Testis (tissue), 2 donors: ENCODE measurements at regions not wholly inside any gene's neighbourhood (a gene's known extent, or its start where the extent isn't known, plus 50 kb on each side); places are given as distances from the start of the nearest gene placed in this dataset.

Experiments
- DNase-seq: peaks from one replicate; pipeline ENCODE4 v3.0.0-alpha.2; 2019
- H3K27ac ChIP-seq, 2 donors: fragments of 200-600 bp; sonication (generic); one replicate each; pipeline ENCODE4 v1.5.1; 2019
- H3K27me3 ChIP-seq: fragments of 200-600 bp; sonication (generic); one replicate; pipeline ENCODE4 v1.5.1; 2019
- H3K36me3 ChIP-seq: fragments of 200-600 bp; sonication (generic); one replicate; pipeline ENCODE4 v1.5.1; 2017; ENCODE audit warnings: low read depth; ENCODE audit errors: missing control alignments
- H3K4me1 ChIP-seq: fragments of 200-600 bp; sonication (generic); one replicate; pipeline ENCODE4 v1.5.1; 2019
- H3K4me3 ChIP-seq, 2 donors: fragments of 200-600 bp; sonication (generic); one replicate each; pipeline ENCODE4 v1.5.1; 2017 to 2019
- H3K9me3 ChIP-seq: fragments of 200-600 bp; sonication (generic); one replicate; pipeline ENCODE4 v1.5.1; 2017
- POLR2A ChIP-seq: fragments of 450-650 bp; IDR thresholded peaks from one replicate; pipeline ENCODE4 v1.6.1; 2017; ENCODE audit warnings: antibody characterized with exemption, mild to moderate bottlenecking, moderate library complexity
- WGBS, 2 donors: methylation state at CpG; one replicate each; pipeline ENCODE4 v1.1.5; 2018; 5-methylcytosine and 5-hydroxymethylcytosine counted together
- intact Hi-C: fragments of 100-400 bp; cut with DNase I; formaldehyde crosslinking; loops from one replicate; pipeline ENCODE4 v1.15.1; 2023; ENCODE audit warnings: low total_unique reads
- TF ChIP-seq, protein P1 (sequence below), 3 experiments: fragments of 450-650 bp in 2 of 3; fragments of 200-600 bp in 1 of 3; sonication (generic) in 1 of 3; IDR thresholded peaks; one replicate each; pipeline ENCODE4 v1.5.1; 2016 to 2019; ENCODE audit warnings: antibody characterized with exemption in 3 of 3, mild to moderate bottlenecking in 2 of 3, moderate library complexity in 1 of 3

DNA sequence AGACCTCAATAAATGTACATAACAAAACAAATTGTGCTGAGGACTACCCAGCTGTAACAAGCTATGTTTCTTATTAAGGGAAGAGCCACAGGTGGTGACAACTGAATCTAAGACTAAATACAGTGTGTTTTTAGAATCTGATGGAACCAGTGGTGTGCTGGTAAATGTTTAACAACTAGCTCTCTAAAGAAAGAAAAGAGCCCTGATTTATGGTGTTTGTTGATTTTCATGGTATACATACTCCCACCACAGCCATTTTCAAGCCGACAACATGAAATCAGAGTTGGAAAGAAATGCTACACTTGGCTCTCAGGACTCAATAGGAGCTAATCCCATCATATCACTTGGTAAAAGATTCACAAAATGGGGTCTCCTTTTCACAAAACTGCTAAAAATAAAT lies 89.8 kb upstream of the FNDC3B start:
- intact Hi-C loops = no loop called here
- whole genome bisulfite sequencing, 2 donors = 78 to 87% methylated on average over 1 of the region's 1 CpG
- H3K4me1 ChIP-seq = no peaks in the 10 kb centered on the region
- no peak for TF ChIP-seq POLR2A
- TF ChIP-seq, protein P1, sequence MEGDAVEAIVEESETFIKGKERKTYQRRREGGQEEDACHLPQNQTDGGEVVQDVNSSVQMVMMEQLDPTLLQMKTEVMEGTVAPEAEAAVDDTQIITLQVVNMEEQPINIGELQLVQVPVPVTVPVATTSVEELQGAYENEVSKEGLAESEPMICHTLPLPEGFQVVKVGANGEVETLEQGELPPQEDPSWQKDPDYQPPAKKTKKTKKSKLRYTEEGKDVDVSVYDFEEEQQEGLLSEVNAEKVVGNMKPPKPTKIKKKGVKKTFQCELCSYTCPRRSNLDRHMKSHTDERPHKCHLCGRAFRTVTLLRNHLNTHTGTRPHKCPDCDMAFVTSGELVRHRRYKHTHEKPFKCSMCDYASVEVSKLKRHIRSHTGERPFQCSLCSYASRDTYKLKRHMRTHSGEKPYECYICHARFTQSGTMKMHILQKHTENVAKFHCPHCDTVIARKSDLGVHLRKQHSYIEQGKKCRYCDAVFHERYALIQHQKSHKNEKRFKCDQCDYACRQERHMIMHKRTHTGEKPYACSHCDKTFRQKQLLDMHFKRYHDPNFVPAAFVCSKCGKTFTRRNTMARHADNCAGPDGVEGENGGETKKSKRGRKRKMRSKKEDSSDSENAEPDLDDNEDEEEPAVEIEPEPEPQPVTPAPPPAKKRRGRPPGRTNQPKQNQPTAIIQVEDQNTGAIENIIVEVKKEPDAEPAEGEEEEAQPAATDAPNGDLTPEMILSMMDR (IDR thresholded peaks at IDR 0.05) = no peak
- DNase-seq = no peak
- no peak overlapping the region for H3K27ac ChIP-seq
- no peaks in the 10 kb centered on the region for H3K36me3 ChIP-seq
- no peak overlapping the region for H3K4me3 ChIP-seq
- H3K9me3 ChIP-seq = no peaks in the 10 kb centered on the region
- no peaks in the 10 kb centered on the region for H3K27me3 ChIP-seq

DNA sequence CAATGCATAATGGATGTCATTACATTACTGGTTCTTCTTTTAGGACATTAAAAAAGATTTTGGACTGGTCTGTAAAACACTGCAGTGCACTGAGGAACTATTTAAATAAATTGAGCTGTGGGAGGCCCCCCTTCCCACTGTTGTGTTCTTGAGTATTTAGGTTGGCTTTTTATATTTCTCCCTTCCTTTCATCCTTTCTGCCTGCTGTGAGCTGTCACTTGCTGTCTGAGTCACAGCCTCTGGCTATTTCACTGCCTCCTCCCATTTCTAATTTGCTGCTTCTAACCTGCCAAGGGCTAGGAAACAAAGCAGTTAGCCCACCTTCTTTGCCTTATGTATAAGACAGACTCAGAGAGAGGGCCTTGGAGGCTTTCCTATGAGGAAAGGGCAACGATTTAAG lies 89.0 kb upstream of the FNDC3B start:
- no peak for TF ChIP-seq POLR2A
- TF ChIP-seq, protein P1 (IDR thresholded peaks at IDR 0.05) = no peak
- no peaks in the 10 kb centered on the region for H3K4me1 ChIP-seq
- no peaks in the 10 kb centered on the region for H3K9me3 ChIP-seq
- H3K27ac ChIP-seq = no peak overlapping the region
- WGBS, 2 donors = 61 to 65% methylated on average over 1 of the region's 1 CpG
- H3K36me3 ChIP-seq = no peaks in the 10 kb centered on the region
- no peaks in the 10 kb centered on the region for H3K27me3 ChIP-seq
- no peak for DNase-seq
- intact Hi-C loops = no loop called here
- H3K4me3 ChIP-seq = no peak overlapping the region

DNA sequence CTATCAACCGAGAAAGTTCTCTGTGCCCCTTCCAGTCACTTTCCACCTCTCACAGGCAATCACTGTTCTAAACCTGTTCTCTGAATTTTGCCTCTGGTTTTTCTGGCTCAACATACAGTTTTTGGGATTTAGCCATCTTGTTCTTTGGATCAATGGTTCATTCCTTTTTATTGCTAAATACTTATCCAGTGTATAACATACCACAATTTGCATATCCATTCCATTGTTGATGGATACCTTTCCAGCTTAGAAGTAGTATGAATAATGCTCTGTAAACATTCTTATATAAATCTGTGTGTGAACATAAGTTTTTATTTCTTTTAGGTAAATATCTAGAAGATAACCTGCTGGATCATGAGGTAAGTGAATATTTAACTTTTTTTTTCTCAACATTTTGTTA lies 87.8 kb upstream of the FNDC3B start:
- TF ChIP-seq POLR2A = no peak
- TF ChIP-seq, protein P1 (IDR thresholded peaks at IDR 0.05) = no peak
- Histone ChIP-seq H3K27ac (no peak overlapping the region), H3K4me1 (no peaks in the 10 kb centered on the region), H3K36me3 (no peaks in the 10 kb centered on the region), H3K4me3 (no peak overlapping the region), H3K27me3 (no peaks in the 10 kb centered on the region), H3K9me3 (no peaks in the 10 kb centered on the region)
- intact Hi-C loops = no loop called here
- 88 to 95% methylated on average over 1 of the region's 1 CpG for WGBS, 2 donors
- no peak for DNase-seq

DNA sequence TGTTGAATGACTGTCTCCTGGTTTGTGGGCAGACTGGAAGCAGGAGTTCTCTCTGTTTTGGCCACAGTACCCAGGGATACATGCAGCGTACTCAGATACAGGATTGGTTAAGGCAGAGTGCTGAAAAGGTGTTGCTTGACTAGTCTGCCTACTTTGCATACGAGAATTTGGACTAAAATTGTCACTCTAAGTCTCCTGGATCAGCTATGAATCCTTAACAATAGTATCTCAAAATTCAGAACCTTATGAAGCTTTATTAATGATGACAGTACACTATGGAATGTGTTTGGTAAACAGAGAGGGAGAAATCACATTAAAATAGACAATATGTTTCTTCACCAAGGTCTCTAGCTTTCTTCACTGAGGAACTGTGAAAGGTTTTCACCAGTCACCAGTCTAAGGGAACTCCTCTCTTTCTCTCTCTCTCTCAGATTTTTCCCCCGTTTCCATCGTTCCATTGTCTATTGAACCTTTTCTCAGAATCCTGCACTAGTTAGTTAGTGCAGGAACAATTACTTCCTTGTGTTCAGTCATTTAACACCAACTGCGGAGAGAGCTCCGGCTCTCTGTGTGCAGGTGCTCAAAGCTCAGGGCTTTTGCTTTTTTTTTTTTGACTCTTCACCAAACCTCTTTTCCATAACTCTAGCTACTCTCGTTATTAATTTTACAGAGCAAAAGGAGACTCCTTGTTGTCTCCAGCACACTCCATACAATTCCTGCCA lies 85.9 kb upstream of the FNDC3B start:
- intact Hi-C loops = no loop called here
- no peak for DNase-seq
- no peak for TF ChIP-seq POLR2A
- TF ChIP-seq, protein P1 (IDR thresholded peaks at IDR 0.05) = no peak
- H3K27ac ChIP-seq = no peak overlapping the region
- H3K27me3 ChIP-seq = no peaks in the 10 kb centered on the region
- WGBS, 2 donors = 64 to 80% methylated on average over 7 of the region's 7 CpGs
- H3K36me3 ChIP-seq = no peaks in the 10 kb centered on the region
- H3K4me1 ChIP-seq = no peaks in the 10 kb centered on the region
- no peaks in the 10 kb centered on the region for H3K9me3 ChIP-seq
- no peak overlapping the region for H3K4me3 ChIP-seq

DNA sequence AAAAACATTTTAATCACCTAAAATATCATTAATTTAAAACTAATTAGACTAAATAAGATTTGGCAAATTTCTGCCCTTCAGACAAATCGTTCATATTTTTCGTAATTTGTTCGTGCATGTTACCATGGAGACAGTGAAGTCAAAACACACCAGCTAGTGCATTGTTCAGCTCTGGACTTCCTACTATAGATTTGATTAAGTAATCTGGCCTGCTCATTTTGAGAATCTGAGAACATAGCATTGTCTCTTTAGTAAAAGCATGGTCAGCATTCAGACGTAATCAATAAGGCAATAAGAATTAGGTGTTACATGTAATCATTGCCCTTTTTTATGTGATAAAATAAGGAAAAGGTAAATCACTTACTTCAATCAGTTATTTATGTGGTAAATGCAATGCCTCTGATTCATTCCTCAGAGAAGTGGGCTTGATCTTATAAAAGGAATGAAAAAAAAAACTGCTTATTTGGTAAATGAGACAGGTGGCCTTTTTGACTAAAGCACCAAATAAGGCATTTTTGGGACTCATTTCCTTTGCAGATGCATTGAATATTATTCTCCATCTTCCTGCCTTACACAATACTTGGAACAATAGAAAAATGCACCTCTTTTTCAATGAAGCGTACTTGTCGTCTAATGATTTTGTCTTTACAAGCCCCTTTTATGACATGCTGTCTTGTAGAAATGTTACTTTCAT lies 84.5 kb upstream of the FNDC3B start:
- Histone ChIP-seq H3K27me3 (no peaks in the 10 kb centered on the region), H3K4me1 (no peaks in the 10 kb centered on the region), H3K4me3 (no peak overlapping the region), H3K36me3 (no peaks in the 10 kb centered on the region), H3K27ac (no peak overlapping the region), H3K9me3 (no peaks in the 10 kb centered on the region)
- no peak for DNase-seq
- intact Hi-C loops = no loop called here
- WGBS, 2 donors = 65 to 73% methylated on average over 6 of the region's 6 CpGs
- no peak for TF ChIP-seq POLR2A
- TF ChIP-seq, protein P1 (IDR thresholded peaks at IDR 0.05) = no peak
